ENCODE measurements at regions not wholly inside any gene's neighbourhood (a gene's known extent, or its start where the extent isn't known, plus 50 kb on each side); places are given as distances from the start of the nearest gene placed in this dataset.

DNA sequence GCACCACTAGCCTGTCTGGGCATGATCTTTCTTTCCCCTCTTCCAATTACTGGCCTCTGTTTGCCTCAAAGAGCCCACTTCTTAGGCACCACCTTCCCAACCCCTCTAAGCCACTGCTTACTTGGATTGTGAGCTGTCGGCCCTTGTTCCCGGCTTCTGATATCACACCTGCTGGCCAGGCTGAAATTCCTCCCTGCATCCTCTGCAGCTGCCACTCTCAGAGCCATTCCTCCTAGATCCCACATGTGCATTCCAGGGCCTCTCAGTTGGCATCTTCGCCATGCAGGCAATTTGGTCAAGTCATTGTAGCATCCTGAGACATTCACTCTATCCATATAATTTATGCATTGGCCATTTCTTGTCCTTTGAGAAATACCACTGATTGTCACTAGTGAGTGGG lies 135.9 kb downstream of the OLIG3 start:
- TF ChIP-seq NR2C1 (IDR thresholded peaks at IDR 0.05) (no peak), CUX1 (IDR thresholded peaks at IDR 0.05; ENCODE audit: insufficient replicate concordance, low read depth, low read length) (no peak), CBX3 (IDR thresholded peaks at IDR 0.05; ENCODE audit: borderline replicate concordance, low read depth) (no peak)

Data from GM12878 (cell line).